ENCODE measurements at regions not wholly inside any gene's neighbourhood (a gene's known extent, or its start where the extent isn't known, plus 50 kb on each side); places are given as distances from the start of the nearest gene placed in this dataset.
"Not testable (repeated sequence)": the region's sequence is repeated elsewhere in the genome, so short reads cannot be mapped to it uniquely, and the experiment has no call there.

GRCh38 chr5:111820072-111820471 is 63.1 kb upstream of the NREP start:
- DNase-seq, result no peak
- no peak for TF ChIP-seq CTCF (IDR thresholded peaks at IDR 0.05; ENCODE audit: borderline replicate concordance)
- Histone ChIP-seq H3K36me3 (no peaks in the 10 kb centered on the region), H3K9me3 (replicated peaks) (peaks cover 12% of the 10 kb centered on the region), H3K27me3 (ENCODE audit: low read depth) (no peaks in the 10 kb centered on the region), H3K27ac (replicated peaks) (no peak overlapping the region), H3K4me1 (no peaks in the 10 kb centered on the region), H3K4me3 (no peak overlapping the region)
- intact Hi-C loops (cut with micrococcal nuclease), result no loop called here

GRCh38 chr5:111819028-111819427 is 62.0 kb upstream of the NREP start:
- H3K36me3 ChIP-seq; DNase-seq; H3K4me1 ChIP-seq; intact Hi-C loops (cut with micrococcal nuclease); H3K27me3 ChIP-seq (ENCODE audit: low read depth); H3K27ac ChIP-seq (replicated peaks); H3K4me3 ChIP-seq: not testable (repeated sequence)
- peaks cover 12% of the 10 kb centered on the region for H3K9me3 ChIP-seq (replicated peaks)

GRCh38 chr5:111813537-111813936 is 56.5 kb upstream of the NREP start:
- Histone ChIP-seq H3K27me3 (ENCODE audit: low read depth) (no peaks in the 10 kb centered on the region), H3K4me1 (peaks cover 5% of the 10 kb centered on the region), H3K36me3 (no peaks in the 10 kb centered on the region), H3K9me3 (replicated peaks) (no peaks in the 10 kb centered on the region), H3K4me3 (no peak overlapping the region), H3K27ac (replicated peaks) (no peak overlapping the region)
- intact Hi-C loops (cut with micrococcal nuclease), result no loop called here
- TF ChIP-seq CTCF (IDR thresholded peaks at IDR 0.05; ENCODE audit: borderline replicate concordance), result no peak
- DNase-seq, result no peak

- no peaks in the 10 kb centered on the region for H3K9me3 ChIP-seq (replicated peaks)
- DNase-seq, result no peak
- no peaks in the 10 kb centered on the region for H3K36me3 ChIP-seq
- no peak overlapping the region for H3K27ac ChIP-seq (replicated peaks)
- intact Hi-C loops (cut with micrococcal nuclease), result no loop called here
- H3K4me3 ChIP-seq, result no peak overlapping the region
- peaks cover 5% of the 10 kb centered on the region for H3K4me1 ChIP-seq
- TF ChIP-seq CTCF (IDR thresholded peaks at IDR 0.05; ENCODE audit: borderline replicate concordance), result no peak
- H3K27me3 ChIP-seq (ENCODE audit: low read depth), result no peaks in the 10 kb centered on the region
These were observed 53.1 kb upstream of the NREP start for GRCh38 chr5:111810112-111810511.

All from left ventricle myocardium inferior (tissue), 1 donor.